Mesenteric fat pad (tissue), 1 donor: ENCODE measurements at regions not wholly inside any gene's neighbourhood (a gene's known extent, or its start where the extent isn't known, plus 50 kb on each side); places are given as distances from the start of the nearest gene placed in this dataset.

Experiments used
- microRNA-seq: library from miRNA; unstranded; fragments of <30 nt; microRNA quantifications from one replicate; pipeline ENCODE4 v1.2.0, GENCODE V29; 2020; ENCODE audit warnings: borderline number of aligned reads
- donor health status: DM: yes; HTN: yes; CAD: no.

Small RNA genes lying in the stretch of these regions (microRNA-seq; reads per million reads assigned to microRNA genes)
- gene MIR221 (5,129 reads per million, percentile 90 among the genes with 10 or more reads in this experiment), gene MIR222 (944 reads per million, percentile 78 among the genes with 10 or more reads in this experiment)
